IMR-90 (cell line): ENCODE measurements at regions not wholly inside any gene's neighbourhood (a gene's known extent, or its start where the extent isn't known, plus 50 kb on each side); places are given as distances from the start of the nearest gene placed in this dataset.
A peak's percentile ranks its signal among the peaks of the same experiment; 100 is the strongest.

Experiments
- ATAC-seq: fragments of 200-7000 bp; cut with Tn5 transposase; 2 replicates; pipeline ENCODE4 v1.9.1; 2020; ENCODE audit warnings: low read depth, mild to moderate bottlenecking, moderate library complexity
- BruUV-seq: library from RNA; stranded (reverse); fragments of 400-500 nt; replicated peaks from 2 replicates; lab custom pipeline; 2021; lab: Mats Ljungman, UMichigan
- CTCF ChIA-PET: fragments of 300-600 bp; formaldehyde crosslinking; extraction: SDS; loops from one replicate; lab custom pipeline; 2021; ENCODE audit warnings: antibody characterized with exemption; lab: Yijun Ruan, JAX
- POLR2A ChIA-PET: fragments of 300-600 bp; sonication (Branson Sonifier 250); formaldehyde crosslinking; loops from one replicate; lab custom pipeline; 2022; ENCODE audit warnings: antibody characterized with exemption; ENCODE audit not compliant: unreplicated experiment; lab: Charles Lee
- DNase-seq: peaks from one replicate; pipeline ENCODE4 v3.0.0; 2013
- H2AFZ ChIP-seq: replicated peaks from 2 replicates; pipeline ENCODE3; 2013; ENCODE audit warnings: low read length, mild to moderate bottlenecking; ENCODE audit not compliant: poor library complexity
- H2AK5ac ChIP-seq: 2 replicates; pipeline ENCODE4 v1.6.1; 2013; ENCODE audit warnings: low read depth, low read length, inconsistent platforms
- H2AK9ac ChIP-seq: replicated peaks from 2 replicates; pipeline ENCODE3; 2013; ENCODE audit warnings: mild to moderate bottlenecking, low read depth, low read length, moderate library complexity; ENCODE audit not compliant: poor library complexity
- H2BK120ac ChIP-seq: 2 replicates; pipeline ENCODE4 v1.6.1; 2013; ENCODE audit warnings: low read depth, low read length, inconsistent platforms
- H2BK15ac ChIP-seq: 3 replicates; pipeline ENCODE4 v1.6.1; 2013; ENCODE audit warnings: low read depth, low read length, inconsistent platforms
- H2BK20ac ChIP-seq: 2 replicates; pipeline ENCODE4 v1.6.1; 2013; ENCODE audit warnings: low read depth, mild to moderate bottlenecking, inconsistent platforms, low read length, moderate library complexity
- H2BK5ac ChIP-seq: 2 replicates; pipeline ENCODE4 v1.6.1; 2013; ENCODE audit warnings: mild to moderate bottlenecking, low read depth, low read length, inconsistent platforms; ENCODE audit not compliant: poor library complexity, severe bottlenecking
- H3K14ac ChIP-seq: replicated peaks from 2 replicates; pipeline ENCODE4 v1.6.1; 2013; ENCODE audit warnings: low read depth, low read length, inconsistent platforms
- H3K18ac ChIP-seq: 2 replicates; pipeline ENCODE4 v1.6.1; 2013; ENCODE audit warnings: low read depth, low read length, control low read depth
- H3K23ac ChIP-seq: 2 replicates; pipeline ENCODE4 v1.6.1; 2013; ENCODE audit warnings: low read depth, low read length, inconsistent platforms
- H3K27ac ChIP-seq: 2 replicates; pipeline ENCODE4 v1.5.1; 2013; ENCODE audit warnings: mild to moderate bottlenecking, control low read depth, low read length; ENCODE audit not compliant: insufficient read depth
- H3K27me3 ChIP-seq: 2 replicates; pipeline ENCODE4 v1.6.1; 2013; ENCODE audit warnings: low read length; ENCODE audit not compliant: control insufficient read depth, insufficient read depth
- H3K36me3 ChIP-seq: 2 replicates; pipeline ENCODE4 v1.6.1; 2013; ENCODE audit warnings: low read length, mixed read lengths; ENCODE audit not compliant: control insufficient read depth, insufficient read depth
- H3K4ac ChIP-seq: 2 replicates; pipeline ENCODE4 v1.6.1; 2013; ENCODE audit warnings: low read depth, low read length, inconsistent platforms
- H3K4me1 ChIP-seq: 2 replicates; pipeline ENCODE4 v1.6.1; 2013; ENCODE audit warnings: low read length, mixed read lengths; ENCODE audit not compliant: control insufficient read depth, insufficient read depth
- H3K4me2 ChIP-seq: 2 replicates; pipeline ENCODE4 v1.6.1; 2013; ENCODE audit warnings: low read depth, mild to moderate bottlenecking, control low read depth, low read length, moderate library complexity
- H3K4me3 ChIP-seq: 2 replicates; pipeline ENCODE4 v1.5.1; 2013; ENCODE audit warnings: low read depth, mild to moderate bottlenecking, control low read depth, low read length, moderate library complexity; ENCODE audit not compliant: insufficient read depth
- H3K56ac ChIP-seq: 2 replicates; pipeline ENCODE4 v1.6.1; 2013; ENCODE audit warnings: low read length, inconsistent platforms; ENCODE audit not compliant: insufficient read depth; ENCODE audit errors: extremely low read depth
- H3K79me1 ChIP-seq, 2 experiments: 2 replicates each; pipeline ENCODE4 v1.6.1; 2013; ENCODE audit warnings: low read length in 2 of 2, inconsistent platforms in 1 of 2, low read depth in 1 of 2
- H3K9ac ChIP-seq: 2 replicates; pipeline ENCODE4 v1.6.1; 2013; ENCODE audit warnings: low read depth, low read length, control low read depth
- H3K9me1 ChIP-seq: 2 replicates; pipeline ENCODE4 v1.6.1; 2013; ENCODE audit warnings: low read length, inconsistent platforms; ENCODE audit not compliant: insufficient read depth
- H3K9me3 ChIP-seq: 2 replicates; pipeline ENCODE4 v1.6.1; 2013; ENCODE audit warnings: low read length; ENCODE audit not compliant: control insufficient read depth, insufficient read depth
- H4K20me1 ChIP-seq: 2 replicates; pipeline ENCODE4 v1.6.1; 2013; ENCODE audit warnings: low read length, inconsistent platforms; ENCODE audit not compliant: insufficient read depth
- H4K5ac ChIP-seq: 2 replicates; pipeline ENCODE4 v1.6.1; 2013; ENCODE audit warnings: mild to moderate bottlenecking, low read depth, low read length, control low read depth
- H4K8ac ChIP-seq, 2 experiments: 2 replicates each; pipeline ENCODE4 v1.6.1; 2013; ENCODE audit warnings: low read depth in 2 of 2, low read length in 2 of 2, control low read depth in 1 of 2, inconsistent platforms in 1 of 2
- H4K91ac ChIP-seq: 2 replicates; pipeline ENCODE4 v1.6.1; 2013; ENCODE audit warnings: low read depth, low read length, inconsistent platforms; ENCODE audit not compliant: insufficient read depth
- BHLHE40 ChIP-seq: fragments of 150-350 bp; IDR thresholded peaks from 2 replicates; pipeline ENCODE4 v1.6.1; 2016; ENCODE audit warnings: mild to moderate bottlenecking, low read depth, low read length
- CEBPB ChIP-seq: IDR thresholded peaks from 2 replicates; pipeline ENCODE4 v1.6.1; 2012; ENCODE audit warnings: low read depth, low read length, improper control_type of control experiment
- CHD1 ChIP-seq: IDR thresholded peaks from 2 replicates; pipeline ENCODE4 v1.6.1; 2012; ENCODE audit warnings: low read depth, low read length, improper control_type of control experiment
- FOS ChIP-seq: fragments of 150-350 bp; IDR thresholded peaks from 2 replicates; pipeline ENCODE4 v1.6.1; 2016; ENCODE audit warnings: low read depth, low read length
- MAFK ChIP-seq: IDR thresholded peaks from 2 replicates; pipeline ENCODE4 v1.6.1; 2012; ENCODE audit warnings: low read depth, low read length, improper control_type of control experiment
- MAZ ChIP-seq: IDR thresholded peaks from 2 replicates; pipeline ENCODE4 v1.6.1; 2012; ENCODE audit warnings: low read depth, mild to moderate bottlenecking, low read length, improper control_type of control experiment, moderate library complexity, borderline replicate concordance
- MXI1 ChIP-seq: IDR thresholded peaks from 2 replicates; pipeline ENCODE4 v1.6.1; 2012; ENCODE audit warnings: low read depth, mild to moderate bottlenecking, low read length, moderate library complexity, borderline replicate concordance
- NFE2L2 ChIP-seq: fragments of 150-350 bp; IDR thresholded peaks from 2 replicates; pipeline ENCODE4 v1.6.1; 2016; ENCODE audit warnings: low read depth, mild to moderate bottlenecking, low read length
- POLR2A ChIP-seq: IDR thresholded peaks from 2 replicates; pipeline ENCODE4 v1.6.1; 2012; ENCODE audit warnings: mild to moderate bottlenecking, low read depth, low read length
- RAD21 ChIP-seq: IDR thresholded peaks from 2 replicates; pipeline ENCODE4 v1.6.1; 2012; ENCODE audit warnings: low read length, improper control_type of control experiment
- RCOR1 ChIP-seq: IDR thresholded peaks from 2 replicates; pipeline ENCODE4 v1.6.1; 2012; ENCODE audit warnings: mild to moderate bottlenecking, low read length, improper control_type of control experiment; ENCODE audit not compliant: insufficient replicate concordance
- RFX5 ChIP-seq: IDR thresholded peaks from 2 replicates; pipeline ENCODE4 v1.8.0; 2012; ENCODE audit warnings: low read depth, mild to moderate bottlenecking, low read length, moderate library complexity
- SMC3 ChIP-seq: fragments of 150-350 bp; IDR thresholded peaks from 2 replicates; pipeline ENCODE4 v1.6.1; 2016; ENCODE audit warnings: low read depth, mild to moderate bottlenecking, antibody characterized with exemption, low read length, moderate library complexity
- WGBS, 2 experiments: methylation state at CpG; one replicate each; pipeline versions ENCODE4 v1.1.5 to v1.1.7; 2013; ENCODE audit warnings: missing lambda C conversion rate in 2 of 2; ENCODE audit not compliant: insufficient read length in 1 of 2; ENCODE audit errors: extremely low coverage in 2 of 2; 5-methylcytosine and 5-hydroxymethylcytosine counted together
- dilution Hi-C: fragments of 300-500 bp; cut with HindIII; formaldehyde crosslinking; loops from one replicate; pipeline ENCODE4 v1.14.3; 2018; ENCODE audit warnings: low sequenced_read_pairs; ENCODE audit not compliant: unreplicated experiment
- in situ Hi-C: fragments of 300-500 bp; cut with MboI; formaldehyde crosslinking; loops from 3 replicates; pipeline ENCODE4 v1.14.3; 2019; ENCODE audit warnings: low sequenced_read_pairs, inconsistent platforms, mixed read lengths
- intact Hi-C: fragments of 100-400 bp; cut with micrococcal nuclease; formaldehyde crosslinking; loops from 2 replicates; pipeline ENCODE4 v1.10.0; 2022
- TF ChIP-seq, protein P1 (sequence below): conservative IDR thresholded peaks from 2 replicates; pipeline ENCODE4 v1.5.1; 2012; ENCODE audit warnings: mild to moderate bottlenecking, low read depth, low read length, improper control_type of control experiment
- TF ChIP-seq, protein P2 (sequence below): fragments of 150-350 bp; IDR thresholded peaks from 2 replicates; pipeline ENCODE4 v1.6.1; 2016; ENCODE audit warnings: low read depth, mild to moderate bottlenecking, low read length, moderate library complexity, borderline replicate concordance
- TF ChIP-seq, protein P3 (sequence below): fragments of 150-350 bp; IDR thresholded peaks from 2 replicates; pipeline ENCODE4 v1.6.1; 2017; ENCODE audit warnings: mild to moderate bottlenecking, antibody characterized with exemption, low read length, low read depth

DNA sequence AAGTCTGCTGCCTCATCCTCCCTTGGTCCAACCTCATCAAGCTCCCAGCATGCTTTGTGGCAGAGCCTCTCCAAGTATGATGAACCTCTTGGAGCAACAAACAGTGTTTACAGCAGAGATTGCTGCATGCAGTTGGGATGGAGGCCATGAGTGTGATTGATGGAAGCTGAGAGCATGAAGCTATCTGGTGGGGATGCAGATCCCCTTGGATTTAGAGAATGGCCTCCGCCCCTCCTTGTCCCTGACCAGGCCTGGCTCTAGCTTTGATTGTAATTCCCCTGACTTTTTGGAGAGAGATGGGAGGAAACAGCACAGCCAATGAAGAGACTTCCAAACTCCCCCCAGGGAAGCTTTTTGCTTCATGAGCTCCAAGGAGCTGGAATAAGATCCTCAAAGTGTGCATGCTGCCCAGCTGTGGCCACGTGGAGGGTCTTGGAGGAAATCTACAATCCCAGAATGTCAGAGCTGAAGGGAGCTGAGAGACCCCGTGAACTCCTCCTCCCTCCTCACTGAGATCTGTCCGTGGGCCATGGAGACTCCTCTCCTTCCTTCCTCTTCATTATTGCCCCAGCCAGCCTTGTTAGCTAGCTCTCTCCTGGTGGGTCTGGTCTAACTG lies 165.3 kb upstream of the USP24 start:
- Histone ChIP-seq H2BK120ac (peak overlapping the region; percentile 83), H3K9me3 (no peaks in the 10 kb centered on the region), H3K9ac (no peak overlapping the region), H3K27ac (no peak overlapping the region; the same call in 1 of the 2 replicates), H2BK20ac (peak overlapping the region; percentile 86; the same call in 1 of the 2 replicates), H3K27me3 (no peaks in the 10 kb centered on the region), H3K4me1 (peaks cover 15% of the 10 kb centered on the region), H2BK5ac (no peak overlapping the region), H3K14ac (0 out of 2 replicates have a peak overlapping the region, but pooled peaks have one; percentile 4), H3K56ac (no peak overlapping the region), H3K4me3 (no peak overlapping the region), H3K9me1 (peaks cover 19% of the 10 kb centered on the region), H2AK9ac (peak overlapping the region; percentile 6), H3K23ac (no peak overlapping the region), H3K79me1 (no peaks in the 10 kb centered on the region), H4K5ac (peak overlapping the region; percentile 75), H2AK5ac (peak overlapping the region; percentile 88), H4K8ac (peak overlapping the region; percentile 10 to 28; a peak in 2 of 4 replicates), H2BK15ac (peak overlapping the region; percentile 25; the same call in 1 of the 3 replicates), H3K18ac (peak overlapping the region; percentile 83), H3K36me3 (no peaks in the 10 kb centered on the region), H4K91ac (peak overlapping the region; percentile 75; the same call in 1 of the 2 replicates), H3K4me2 (no peak overlapping the region), H3K4ac (peak overlapping the region; percentile 67), H2AFZ (peak overlapping the region; percentile 47), H4K20me1 (no peaks in the 10 kb centered on the region)
- in situ Hi-C loops (no loop called here), dilution Hi-C loops (no loop called here), intact Hi-C loops (no loop called here)
- no CpG with 5 or more reads among the region's 4 CpGs for WGBS, 2 experiments
- no peak for ATAC-seq
- DNase-seq: peak; percentile 23
- POLR2A ChIA-PET: no interaction called here
- TF ChIP-seq SMC3: no peak
- TF ChIP-seq RFX5: no peak
- no peak for TF ChIP-seq MAZ
- TF ChIP-seq BHLHE40: no peak
- TF ChIP-seq CEBPB: no peak
- no peak for TF ChIP-seq NFE2L2
- TF ChIP-seq, protein P1, sequence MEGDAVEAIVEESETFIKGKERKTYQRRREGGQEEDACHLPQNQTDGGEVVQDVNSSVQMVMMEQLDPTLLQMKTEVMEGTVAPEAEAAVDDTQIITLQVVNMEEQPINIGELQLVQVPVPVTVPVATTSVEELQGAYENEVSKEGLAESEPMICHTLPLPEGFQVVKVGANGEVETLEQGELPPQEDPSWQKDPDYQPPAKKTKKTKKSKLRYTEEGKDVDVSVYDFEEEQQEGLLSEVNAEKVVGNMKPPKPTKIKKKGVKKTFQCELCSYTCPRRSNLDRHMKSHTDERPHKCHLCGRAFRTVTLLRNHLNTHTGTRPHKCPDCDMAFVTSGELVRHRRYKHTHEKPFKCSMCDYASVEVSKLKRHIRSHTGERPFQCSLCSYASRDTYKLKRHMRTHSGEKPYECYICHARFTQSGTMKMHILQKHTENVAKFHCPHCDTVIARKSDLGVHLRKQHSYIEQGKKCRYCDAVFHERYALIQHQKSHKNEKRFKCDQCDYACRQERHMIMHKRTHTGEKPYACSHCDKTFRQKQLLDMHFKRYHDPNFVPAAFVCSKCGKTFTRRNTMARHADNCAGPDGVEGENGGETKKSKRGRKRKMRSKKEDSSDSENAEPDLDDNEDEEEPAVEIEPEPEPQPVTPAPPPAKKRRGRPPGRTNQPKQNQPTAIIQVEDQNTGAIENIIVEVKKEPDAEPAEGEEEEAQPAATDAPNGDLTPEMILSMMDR: no peak
- TF ChIP-seq CHD1: no peak
- no peak for TF ChIP-seq RCOR1
- TF ChIP-seq FOS: no peak
- TF ChIP-seq MAFK: no peak
- no peak for TF ChIP-seq POLR2A
- TF ChIP-seq, protein P2, sequence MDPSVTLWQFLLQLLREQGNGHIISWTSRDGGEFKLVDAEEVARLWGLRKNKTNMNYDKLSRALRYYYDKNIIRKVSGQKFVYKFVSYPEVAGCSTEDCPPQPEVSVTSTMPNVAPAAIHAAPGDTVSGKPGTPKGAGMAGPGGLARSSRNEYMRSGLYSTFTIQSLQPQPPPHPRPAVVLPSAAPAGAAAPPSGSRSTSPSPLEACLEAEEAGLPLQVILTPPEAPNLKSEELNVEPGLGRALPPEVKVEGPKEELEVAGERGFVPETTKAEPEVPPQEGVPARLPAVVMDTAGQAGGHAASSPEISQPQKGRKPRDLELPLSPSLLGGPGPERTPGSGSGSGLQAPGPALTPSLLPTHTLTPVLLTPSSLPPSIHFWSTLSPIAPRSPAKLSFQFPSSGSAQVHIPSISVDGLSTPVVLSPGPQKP: no peak
- no peak for TF ChIP-seq MXI1
- TF ChIP-seq RAD21: no peak
- TF ChIP-seq, protein P3, sequence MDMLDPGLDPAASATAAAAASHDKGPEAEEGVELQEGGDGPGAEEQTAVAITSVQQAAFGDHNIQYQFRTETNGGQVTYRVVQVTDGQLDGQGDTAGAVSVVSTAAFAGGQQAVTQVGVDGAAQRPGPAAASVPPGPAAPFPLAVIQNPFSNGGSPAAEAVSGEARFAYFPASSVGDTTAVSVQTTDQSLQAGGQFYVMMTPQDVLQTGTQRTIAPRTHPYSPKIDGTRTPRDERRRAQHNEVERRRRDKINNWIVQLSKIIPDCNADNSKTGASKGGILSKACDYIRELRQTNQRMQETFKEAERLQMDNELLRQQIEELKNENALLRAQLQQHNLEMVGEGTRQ: no peak
- no TSS peak for BruUV-seq
- CTCF ChIA-PET: interaction anchor here (1.1 to 2.5 kb wide), 2 partner anchors 48 to 98 kb away, joined by 3 to 8 read pairs; no protein-coding TSS in a partner anchor
